ENCODE measurements at regions not wholly inside any gene's neighbourhood (a gene's known extent, or its start where the extent isn't known, plus 50 kb on each side); places are given as distances from the start of the nearest gene placed in this dataset.
A peak's percentile ranks its signal among the peaks of the same experiment; 100 is the strongest.
"Not testable (repeated sequence)": the region's sequence is repeated elsewhere in the genome, so short reads cannot be mapped to it uniquely, and the experiment has no call there.

- not testable (repeated sequence) for DNase-seq (ENCODE audit: low read depth); H3K4me3 ChIP-seq (ENCODE audit: low read length)
- TF ChIP-seq CTCF (conservative IDR thresholded peaks at IDR 0.05; ENCODE audit: low read length): peak; percentile 15; the same call in 1 of the 2 replicates
Measured at GRCh38 chr1:148361427-148362215, 121.5 kb downstream of the PPIAL4G start.

- no peak for DNase-seq (ENCODE audit: low read depth)
- H3K4me3 ChIP-seq (ENCODE audit: low read length): no peak overlapping the region
- TF ChIP-seq CTCF (conservative IDR thresholded peaks at IDR 0.05; ENCODE audit: low read length): no peak
Measured at GRCh38 chr1:148357037-148357436, 126.1 kb downstream of the PPIAL4G start.

GRCh38 chr1:148355976-148356375, 127.1 kb downstream of the PPIAL4G start:
- no peak for DNase-seq (ENCODE audit: low read depth)
- H3K4me3 ChIP-seq (ENCODE audit: low read length): no peak overlapping the region
- no peak for TF ChIP-seq CTCF (conservative IDR thresholded peaks at IDR 0.05; ENCODE audit: low read length)

- no peak for DNase-seq (ENCODE audit: low read depth)
- H3K4me3 ChIP-seq (ENCODE audit: low read length): no peak overlapping the region
- no peak for TF ChIP-seq CTCF (conservative IDR thresholded peaks at IDR 0.05; ENCODE audit: low read length)
Measured at GRCh38 chr1:148354913-148355308, 128.2 kb downstream of the PPIAL4G start.

GRCh38 chr1:148354284-148354912, 128.7 kb downstream of the PPIAL4G start:
- DNase-seq (ENCODE audit: low read depth): no peak
- TF ChIP-seq CTCF (conservative IDR thresholded peaks at IDR 0.05; ENCODE audit: low read length): no peak
- no peak overlapping the region for H3K4me3 ChIP-seq (ENCODE audit: low read length)

GRCh38 chr1:148353461-148354283, 129.4 kb downstream of the PPIAL4G start:
- DNase-seq (ENCODE audit: low read depth): peak; percentile 61
- H3K4me3 ChIP-seq (ENCODE audit: low read length): 0 out of 2 replicates have a peak overlapping the region, but pooled peaks have one; percentile 5
- no peak for TF ChIP-seq CTCF (conservative IDR thresholded peaks at IDR 0.05; ENCODE audit: low read length)
